IMR-90 (cell line): ENCODE measurements at regions not wholly inside any gene's neighbourhood (a gene's known extent, or its start where the extent isn't known, plus 50 kb on each side); places are given as distances from the start of the nearest gene placed in this dataset.

Source experiments
- ATAC-seq: fragments of 200-7000 bp; cut with Tn5 transposase; 2 replicates; pipeline ENCODE4 v1.9.1; 2020; ENCODE audit warnings: low read depth, mild to moderate bottlenecking, moderate library complexity
- BruUV-seq: library from RNA; stranded (reverse); fragments of 400-500 nt; replicated peaks from 2 replicates; lab custom pipeline; 2021; lab: Mats Ljungman, UMichigan
- CTCF ChIA-PET: fragments of 300-600 bp; formaldehyde crosslinking; extraction: SDS; loops from one replicate; lab custom pipeline; 2021; ENCODE audit warnings: antibody characterized with exemption; lab: Yijun Ruan, JAX
- POLR2A ChIA-PET: fragments of 300-600 bp; sonication (Branson Sonifier 250); formaldehyde crosslinking; loops from one replicate; lab custom pipeline; 2022; ENCODE audit warnings: antibody characterized with exemption; ENCODE audit not compliant: unreplicated experiment; lab: Charles Lee
- DNase-seq: peaks from one replicate; pipeline ENCODE4 v3.0.0; 2013
- H2AFZ ChIP-seq: replicated peaks from 2 replicates; pipeline ENCODE3; 2013; ENCODE audit warnings: low read length, mild to moderate bottlenecking; ENCODE audit not compliant: poor library complexity
- H2AK5ac ChIP-seq: 2 replicates; pipeline ENCODE4 v1.6.1; 2013; ENCODE audit warnings: low read depth, low read length, inconsistent platforms
- H2AK9ac ChIP-seq: replicated peaks from 2 replicates; pipeline ENCODE3; 2013; ENCODE audit warnings: mild to moderate bottlenecking, low read depth, low read length, moderate library complexity; ENCODE audit not compliant: poor library complexity
- H2BK120ac ChIP-seq: 2 replicates; pipeline ENCODE4 v1.6.1; 2013; ENCODE audit warnings: low read depth, low read length, inconsistent platforms
- H2BK15ac ChIP-seq: 3 replicates; pipeline ENCODE4 v1.6.1; 2013; ENCODE audit warnings: low read depth, low read length, inconsistent platforms
- H2BK20ac ChIP-seq: 2 replicates; pipeline ENCODE4 v1.6.1; 2013; ENCODE audit warnings: low read depth, mild to moderate bottlenecking, inconsistent platforms, low read length, moderate library complexity
- H2BK5ac ChIP-seq: 2 replicates; pipeline ENCODE4 v1.6.1; 2013; ENCODE audit warnings: mild to moderate bottlenecking, low read depth, low read length, inconsistent platforms; ENCODE audit not compliant: poor library complexity, severe bottlenecking
- H3K14ac ChIP-seq: replicated peaks from 2 replicates; pipeline ENCODE4 v1.6.1; 2013; ENCODE audit warnings: low read depth, low read length, inconsistent platforms
- H3K18ac ChIP-seq: 2 replicates; pipeline ENCODE4 v1.6.1; 2013; ENCODE audit warnings: low read depth, low read length, control low read depth
- H3K23ac ChIP-seq: 2 replicates; pipeline ENCODE4 v1.6.1; 2013; ENCODE audit warnings: low read depth, low read length, inconsistent platforms
- H3K27ac ChIP-seq: 2 replicates; pipeline ENCODE4 v1.5.1; 2013; ENCODE audit warnings: mild to moderate bottlenecking, control low read depth, low read length; ENCODE audit not compliant: insufficient read depth
- H3K27me3 ChIP-seq: 2 replicates; pipeline ENCODE4 v1.6.1; 2013; ENCODE audit warnings: low read length; ENCODE audit not compliant: control insufficient read depth, insufficient read depth
- H3K36me3 ChIP-seq: 2 replicates; pipeline ENCODE4 v1.6.1; 2013; ENCODE audit warnings: low read length, mixed read lengths; ENCODE audit not compliant: control insufficient read depth, insufficient read depth
- H3K4ac ChIP-seq: 2 replicates; pipeline ENCODE4 v1.6.1; 2013; ENCODE audit warnings: low read depth, low read length, inconsistent platforms
- H3K4me1 ChIP-seq: 2 replicates; pipeline ENCODE4 v1.6.1; 2013; ENCODE audit warnings: low read length, mixed read lengths; ENCODE audit not compliant: control insufficient read depth, insufficient read depth
- H3K4me2 ChIP-seq: 2 replicates; pipeline ENCODE4 v1.6.1; 2013; ENCODE audit warnings: low read depth, mild to moderate bottlenecking, control low read depth, low read length, moderate library complexity
- H3K4me3 ChIP-seq: 2 replicates; pipeline ENCODE4 v1.5.1; 2013; ENCODE audit warnings: low read depth, mild to moderate bottlenecking, control low read depth, low read length, moderate library complexity; ENCODE audit not compliant: insufficient read depth
- H3K56ac ChIP-seq: 2 replicates; pipeline ENCODE4 v1.6.1; 2013; ENCODE audit warnings: low read length, inconsistent platforms; ENCODE audit not compliant: insufficient read depth; ENCODE audit errors: extremely low read depth
- H3K79me1 ChIP-seq, 2 experiments: 2 replicates each; pipeline ENCODE4 v1.6.1; 2013; ENCODE audit warnings: low read length in 2 of 2, inconsistent platforms in 1 of 2, low read depth in 1 of 2
- H3K9ac ChIP-seq: 2 replicates; pipeline ENCODE4 v1.6.1; 2013; ENCODE audit warnings: low read depth, low read length, control low read depth
- H3K9me1 ChIP-seq: 2 replicates; pipeline ENCODE4 v1.6.1; 2013; ENCODE audit warnings: low read length, inconsistent platforms; ENCODE audit not compliant: insufficient read depth
- H3K9me3 ChIP-seq: 2 replicates; pipeline ENCODE4 v1.6.1; 2013; ENCODE audit warnings: low read length; ENCODE audit not compliant: control insufficient read depth, insufficient read depth
- H4K20me1 ChIP-seq: 2 replicates; pipeline ENCODE4 v1.6.1; 2013; ENCODE audit warnings: low read length, inconsistent platforms; ENCODE audit not compliant: insufficient read depth
- H4K5ac ChIP-seq: 2 replicates; pipeline ENCODE4 v1.6.1; 2013; ENCODE audit warnings: mild to moderate bottlenecking, low read depth, low read length, control low read depth
- H4K8ac ChIP-seq, 2 experiments: 2 replicates each; pipeline ENCODE4 v1.6.1; 2013; ENCODE audit warnings: low read depth in 2 of 2, low read length in 2 of 2, control low read depth in 1 of 2, inconsistent platforms in 1 of 2
- H4K91ac ChIP-seq: 2 replicates; pipeline ENCODE4 v1.6.1; 2013; ENCODE audit warnings: low read depth, low read length, inconsistent platforms; ENCODE audit not compliant: insufficient read depth
- BHLHE40 ChIP-seq: fragments of 150-350 bp; IDR thresholded peaks from 2 replicates; pipeline ENCODE4 v1.6.1; 2016; ENCODE audit warnings: mild to moderate bottlenecking, low read depth, low read length
- CEBPB ChIP-seq: IDR thresholded peaks from 2 replicates; pipeline ENCODE4 v1.6.1; 2012; ENCODE audit warnings: low read depth, low read length, improper control_type of control experiment
- CHD1 ChIP-seq: IDR thresholded peaks from 2 replicates; pipeline ENCODE4 v1.6.1; 2012; ENCODE audit warnings: low read depth, low read length, improper control_type of control experiment
- CTCF ChIP-seq: conservative IDR thresholded peaks from 2 replicates; pipeline ENCODE4 v1.5.1; 2012; ENCODE audit warnings: mild to moderate bottlenecking, low read depth, low read length, improper control_type of control experiment
- ELK1 ChIP-seq: fragments of 150-350 bp; IDR thresholded peaks from 2 replicates; pipeline ENCODE4 v1.6.1; 2016; ENCODE audit warnings: low read depth, mild to moderate bottlenecking, low read length, moderate library complexity, borderline replicate concordance
- FOS ChIP-seq: fragments of 150-350 bp; IDR thresholded peaks from 2 replicates; pipeline ENCODE4 v1.6.1; 2016; ENCODE audit warnings: low read depth, low read length
- MAFK ChIP-seq: IDR thresholded peaks from 2 replicates; pipeline ENCODE4 v1.6.1; 2012; ENCODE audit warnings: low read depth, low read length, improper control_type of control experiment
- MAZ ChIP-seq: IDR thresholded peaks from 2 replicates; pipeline ENCODE4 v1.6.1; 2012; ENCODE audit warnings: low read depth, mild to moderate bottlenecking, low read length, improper control_type of control experiment, moderate library complexity, borderline replicate concordance
- MXI1 ChIP-seq: IDR thresholded peaks from 2 replicates; pipeline ENCODE4 v1.6.1; 2012; ENCODE audit warnings: low read depth, mild to moderate bottlenecking, low read length, moderate library complexity, borderline replicate concordance
- NFE2L2 ChIP-seq: fragments of 150-350 bp; IDR thresholded peaks from 2 replicates; pipeline ENCODE4 v1.6.1; 2016; ENCODE audit warnings: low read depth, mild to moderate bottlenecking, low read length
- POLR2A ChIP-seq: IDR thresholded peaks from 2 replicates; pipeline ENCODE4 v1.6.1; 2012; ENCODE audit warnings: mild to moderate bottlenecking, low read depth, low read length
- RAD21 ChIP-seq: IDR thresholded peaks from 2 replicates; pipeline ENCODE4 v1.6.1; 2012; ENCODE audit warnings: low read length, improper control_type of control experiment
- RCOR1 ChIP-seq: IDR thresholded peaks from 2 replicates; pipeline ENCODE4 v1.6.1; 2012; ENCODE audit warnings: mild to moderate bottlenecking, low read length, improper control_type of control experiment; ENCODE audit not compliant: insufficient replicate concordance
- RFX5 ChIP-seq: IDR thresholded peaks from 2 replicates; pipeline ENCODE4 v1.8.0; 2012; ENCODE audit warnings: low read depth, mild to moderate bottlenecking, low read length, moderate library complexity
- USF2 ChIP-seq: fragments of 150-350 bp; IDR thresholded peaks from 2 replicates; pipeline ENCODE4 v1.6.1; 2017; ENCODE audit warnings: mild to moderate bottlenecking, antibody characterized with exemption, low read length, low read depth
- WGBS, 2 experiments: methylation state at CpG; one replicate each; pipeline versions ENCODE4 v1.1.5 to v1.1.7; 2013; ENCODE audit warnings: missing lambda C conversion rate in 2 of 2; ENCODE audit not compliant: insufficient read length in 1 of 2; ENCODE audit errors: extremely low coverage in 2 of 2; 5-methylcytosine and 5-hydroxymethylcytosine counted together
- dilution Hi-C: fragments of 300-500 bp; cut with HindIII; formaldehyde crosslinking; loops from one replicate; pipeline ENCODE4 v1.14.3; 2018; ENCODE audit warnings: low sequenced_read_pairs; ENCODE audit not compliant: unreplicated experiment
- in situ Hi-C: fragments of 300-500 bp; cut with MboI; formaldehyde crosslinking; loops from 3 replicates; pipeline ENCODE4 v1.14.3; 2019; ENCODE audit warnings: low sequenced_read_pairs, inconsistent platforms, mixed read lengths
- intact Hi-C: fragments of 100-400 bp; cut with micrococcal nuclease; formaldehyde crosslinking; loops from 2 replicates; pipeline ENCODE4 v1.10.0; 2022

GRCh38 chr4:57231781-57232180, 121.6 kb upstream of the IGFBP7 start:
- Histone ChIP-seq H2BK5ac (no peak overlapping the region), H3K9me1 (no peaks in the 10 kb centered on the region), H3K9ac (no peak overlapping the region), H2BK120ac (no peak overlapping the region), H3K4ac (no peak overlapping the region), H3K27me3 (no peaks in the 10 kb centered on the region), H4K8ac (no peak overlapping the region), H3K9me3 (no peaks in the 10 kb centered on the region), H2BK15ac (no peak overlapping the region), H4K91ac (no peak overlapping the region), H3K4me2 (no peak overlapping the region), H2AK5ac (no peak overlapping the region), H3K23ac (no peak overlapping the region), H3K56ac (no peak overlapping the region), H2BK20ac (no peak overlapping the region), H3K36me3 (no peaks in the 10 kb centered on the region), H3K27ac (no peak overlapping the region), H2AK9ac (no peak overlapping the region), H3K4me1 (no peaks in the 10 kb centered on the region), H4K20me1 (no peaks in the 10 kb centered on the region), H3K4me3 (no peak overlapping the region), H3K14ac (no peak overlapping the region), H4K5ac (no peak overlapping the region), H3K18ac (no peak overlapping the region), H2AFZ (no peak overlapping the region), H3K79me1 (no peaks in the 10 kb centered on the region)
- no CpG with 5 or more reads among the region's 2 CpGs for WGBS, 2 experiments
- ChIA-PET CTCF (no interaction called here), POLR2A (interaction anchor here (0.5 kb wide), 1 partner anchor 375 kb away, joined by 3 read pairs; no protein-coding TSS in a partner anchor)
- in situ Hi-C loops, result no loop called here
- DNase-seq (no peak), ATAC-seq (no peak)
- BruUV-seq, result no TSS peak
- dilution Hi-C loops, result no loop called here
- TF ChIP-seq CHD1 (no peak), RCOR1 (no peak), POLR2A (no peak), CEBPB (no peak), RFX5 (no peak), MAZ (no peak), CTCF (no peak), MXI1 (no peak), USF2 (no peak), BHLHE40 (no peak), FOS (no peak), RAD21 (no peak), NFE2L2 (no peak), ELK1 (no peak), MAFK (no peak)
- intact Hi-C loops, result no loop called here
